ENCODE measurements at regions not wholly inside any gene's neighbourhood (a gene's known extent, or its start where the extent isn't known, plus 50 kb on each side); places are given as distances from the start of the nearest gene placed in this dataset.

- Histone ChIP-seq H3K4me3 (replicated peaks; ENCODE audit: low read depth, low read length) (no peak overlapping the region), H3K36me3 (ENCODE audit: control insufficient read depth, insufficient read depth, low read length) (no peaks in the 10 kb centered on the region), H3K27me3 (replicated peaks; ENCODE audit: control insufficient read depth, insufficient read depth, low read length) (no peaks in the 10 kb centered on the region)
- no peak for DNase-seq (ENCODE audit: extremely low read depth, insufficient read length)
- TF ChIP-seq, protein P1, sequence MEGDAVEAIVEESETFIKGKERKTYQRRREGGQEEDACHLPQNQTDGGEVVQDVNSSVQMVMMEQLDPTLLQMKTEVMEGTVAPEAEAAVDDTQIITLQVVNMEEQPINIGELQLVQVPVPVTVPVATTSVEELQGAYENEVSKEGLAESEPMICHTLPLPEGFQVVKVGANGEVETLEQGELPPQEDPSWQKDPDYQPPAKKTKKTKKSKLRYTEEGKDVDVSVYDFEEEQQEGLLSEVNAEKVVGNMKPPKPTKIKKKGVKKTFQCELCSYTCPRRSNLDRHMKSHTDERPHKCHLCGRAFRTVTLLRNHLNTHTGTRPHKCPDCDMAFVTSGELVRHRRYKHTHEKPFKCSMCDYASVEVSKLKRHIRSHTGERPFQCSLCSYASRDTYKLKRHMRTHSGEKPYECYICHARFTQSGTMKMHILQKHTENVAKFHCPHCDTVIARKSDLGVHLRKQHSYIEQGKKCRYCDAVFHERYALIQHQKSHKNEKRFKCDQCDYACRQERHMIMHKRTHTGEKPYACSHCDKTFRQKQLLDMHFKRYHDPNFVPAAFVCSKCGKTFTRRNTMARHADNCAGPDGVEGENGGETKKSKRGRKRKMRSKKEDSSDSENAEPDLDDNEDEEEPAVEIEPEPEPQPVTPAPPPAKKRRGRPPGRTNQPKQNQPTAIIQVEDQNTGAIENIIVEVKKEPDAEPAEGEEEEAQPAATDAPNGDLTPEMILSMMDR (IDR thresholded peaks at IDR 0.05; ENCODE audit: insufficient read depth, low read length, poor library complexity, severe bottlenecking): no peak
Observed at GRCh38 chr14:43165651-43166050, 1341.4 kb downstream of the FSCB start.

GRCh38 chr14:43161477-43161876, 1345.6 kb downstream of the FSCB start:
- Histone ChIP-seq H3K27me3 (replicated peaks; ENCODE audit: control insufficient read depth, insufficient read depth, low read length) (no peaks in the 10 kb centered on the region), H3K4me3 (replicated peaks; ENCODE audit: low read depth, low read length) (no peak overlapping the region), H3K36me3 (ENCODE audit: control insufficient read depth, insufficient read depth, low read length) (no peaks in the 10 kb centered on the region)
- no peak for DNase-seq (ENCODE audit: extremely low read depth, insufficient read length)
- TF ChIP-seq, protein P1 (IDR thresholded peaks at IDR 0.05; ENCODE audit: insufficient read depth, low read length, poor library complexity, severe bottlenecking): no peak

DNA sequence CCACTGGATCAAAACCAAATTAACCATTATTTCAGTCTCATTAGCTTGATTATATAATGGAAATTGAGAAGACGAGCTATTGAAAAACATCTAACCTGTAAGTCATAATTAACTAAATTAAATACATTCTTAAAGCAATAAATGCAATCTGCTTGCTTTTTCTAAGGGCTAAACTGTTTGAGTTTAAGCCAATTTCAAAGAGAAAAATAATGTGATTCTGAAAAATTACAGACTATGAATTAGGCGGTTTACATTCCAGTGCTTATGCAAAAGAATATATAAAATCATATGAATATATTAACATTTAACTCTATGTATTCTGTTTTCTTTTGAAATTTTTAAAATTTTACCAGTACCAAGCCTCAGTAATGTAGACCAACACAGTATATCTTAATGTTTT, 1349.4 kb downstream of the FSCB start:
- H3K36me3 ChIP-seq (ENCODE audit: control insufficient read depth, insufficient read depth, low read length): no peaks in the 10 kb centered on the region
- TF ChIP-seq, protein P1 (IDR thresholded peaks at IDR 0.05; ENCODE audit: insufficient read depth, low read length, poor library complexity, severe bottlenecking): no peak
- H3K4me3 ChIP-seq (replicated peaks; ENCODE audit: low read depth, low read length): no peak overlapping the region
- no peaks in the 10 kb centered on the region for H3K27me3 ChIP-seq (replicated peaks; ENCODE audit: control insufficient read depth, insufficient read depth, low read length)
- no peak for DNase-seq (ENCODE audit: extremely low read depth, insufficient read length)

DNA sequence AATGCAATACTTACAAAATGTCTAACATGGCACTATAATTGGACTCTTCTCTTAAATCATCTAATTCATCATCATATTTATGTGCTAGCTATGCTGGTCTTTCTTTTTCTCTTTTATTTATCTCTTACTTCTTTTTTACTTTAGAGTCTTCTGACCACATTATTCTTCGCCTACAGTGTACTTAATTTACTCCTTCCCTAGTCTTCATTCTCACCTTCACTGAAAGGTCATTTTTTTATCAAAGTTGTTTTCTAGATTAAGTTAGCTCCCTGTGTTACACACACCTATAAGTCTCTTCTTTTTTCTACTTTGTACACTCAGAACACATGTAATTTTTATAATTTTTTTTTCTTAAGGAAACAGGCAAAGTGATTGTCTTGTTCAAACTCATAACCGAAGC, 1351.2 kb downstream of the FSCB start:
- TF ChIP-seq, protein P1 (IDR thresholded peaks at IDR 0.05; ENCODE audit: insufficient read depth, low read length, poor library complexity, severe bottlenecking): no peak
- Histone ChIP-seq H3K4me3 (replicated peaks; ENCODE audit: low read depth, low read length) (no peak overlapping the region), H3K27me3 (replicated peaks; ENCODE audit: control insufficient read depth, insufficient read depth, low read length) (no peaks in the 10 kb centered on the region), H3K36me3 (ENCODE audit: control insufficient read depth, insufficient read depth, low read length) (no peaks in the 10 kb centered on the region)
- DNase-seq (ENCODE audit: extremely low read depth, insufficient read length): no peak

- TF ChIP-seq, protein P1 (IDR thresholded peaks at IDR 0.05; ENCODE audit: insufficient read depth, low read length, poor library complexity, severe bottlenecking): no peak
- Histone ChIP-seq H3K27me3 (replicated peaks; ENCODE audit: control insufficient read depth, insufficient read depth, low read length) (no peaks in the 10 kb centered on the region), H3K36me3 (ENCODE audit: control insufficient read depth, insufficient read depth, low read length) (no peaks in the 10 kb centered on the region), H3K4me3 (replicated peaks; ENCODE audit: low read depth, low read length) (no peak overlapping the region)
- DNase-seq (ENCODE audit: extremely low read depth, insufficient read length): no peak
Observed at GRCh38 chr14:43155258-43155657, 1351.8 kb downstream of the FSCB start.

- Histone ChIP-seq H3K36me3 (ENCODE audit: control insufficient read depth, insufficient read depth, low read length) (no peaks in the 10 kb centered on the region), H3K4me3 (replicated peaks; ENCODE audit: low read depth, low read length) (no peak overlapping the region), H3K27me3 (replicated peaks; ENCODE audit: control insufficient read depth, insufficient read depth, low read length) (no peaks in the 10 kb centered on the region)
- TF ChIP-seq, protein P1 (IDR thresholded peaks at IDR 0.05; ENCODE audit: insufficient read depth, low read length, poor library complexity, severe bottlenecking): no peak
- DNase-seq (ENCODE audit: extremely low read depth, insufficient read length): no peak
Observed at GRCh38 chr14:43147485-43147884, 1359.6 kb downstream of the FSCB start.

Data from GM06990 (cell line).